Ecto neural progenitor cell (in vitro differentiated cells): ENCODE measurements at regions not wholly inside any gene's neighbourhood (a gene's known extent, or its start where the extent isn't known, plus 50 kb on each side); places are given as distances from the start of the nearest gene placed in this dataset.

ENCODE experiments used
- DNase-seq: peaks from one replicate; pipeline ENCODE4 v3.0.0-alpha.2; 2018; ENCODE audit warnings: low spot score

DNA sequence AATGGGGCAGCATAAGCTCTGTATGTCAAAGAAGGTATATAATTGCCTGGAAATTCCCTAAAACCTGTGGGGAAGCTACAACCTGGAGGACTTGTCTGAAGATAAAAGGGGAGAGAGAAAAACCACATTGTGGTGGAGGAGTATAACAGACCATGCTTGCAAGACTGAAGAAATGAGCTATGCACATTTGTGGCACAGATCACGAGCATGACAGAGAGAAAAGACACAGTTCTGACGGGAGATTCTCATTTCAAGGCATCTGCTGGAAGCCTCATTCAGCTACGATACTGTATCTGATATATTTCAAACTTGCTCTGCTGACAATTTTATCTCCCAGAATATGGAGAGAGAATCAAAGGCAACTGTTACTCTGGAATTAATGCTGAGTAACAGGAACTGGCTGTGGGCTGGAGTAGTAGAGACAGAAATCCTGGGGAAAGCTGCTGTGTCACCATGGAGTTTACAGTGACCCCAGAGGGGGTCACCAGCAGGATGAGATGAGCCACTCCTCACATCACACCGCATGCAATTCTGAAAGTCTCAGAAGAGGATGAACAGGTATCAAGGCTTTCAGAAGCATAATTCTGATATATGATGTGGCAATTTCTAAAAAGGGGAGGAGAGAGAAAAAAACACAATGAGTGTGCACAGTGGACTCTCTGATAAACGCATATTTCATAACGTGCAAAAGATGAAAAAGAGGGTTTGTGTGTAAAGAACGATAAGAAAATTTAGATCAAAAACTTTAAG is 528.8 kb downstream of the IRX1 start:
- no peak for DNase-seq

DNA sequence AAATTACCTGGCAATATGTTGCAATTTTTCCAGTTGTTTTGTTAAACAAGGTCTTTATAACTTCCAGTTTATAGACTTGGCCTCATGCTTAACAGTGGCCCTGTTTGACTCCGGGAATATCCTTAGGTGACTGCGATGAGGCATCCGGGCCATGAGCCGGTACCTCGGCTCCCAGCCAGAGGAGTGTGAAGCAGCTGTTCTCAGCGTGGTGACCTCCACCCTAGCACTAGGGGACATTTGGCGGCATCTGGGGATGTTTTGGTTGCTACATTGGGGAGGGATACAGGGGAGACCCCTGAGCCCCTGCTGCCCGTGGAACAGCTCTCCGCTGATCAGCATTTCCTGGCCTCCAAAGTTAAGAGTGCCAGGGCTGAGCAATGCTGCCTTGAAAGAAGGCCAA is 533.4 kb downstream of the IRX1 start:
- no peak for DNase-seq

GRCh38 chr5:4129523-4129922 is 533.9 kb downstream of the IRX1 start:
- DNase-seq, result no peak

DNA sequence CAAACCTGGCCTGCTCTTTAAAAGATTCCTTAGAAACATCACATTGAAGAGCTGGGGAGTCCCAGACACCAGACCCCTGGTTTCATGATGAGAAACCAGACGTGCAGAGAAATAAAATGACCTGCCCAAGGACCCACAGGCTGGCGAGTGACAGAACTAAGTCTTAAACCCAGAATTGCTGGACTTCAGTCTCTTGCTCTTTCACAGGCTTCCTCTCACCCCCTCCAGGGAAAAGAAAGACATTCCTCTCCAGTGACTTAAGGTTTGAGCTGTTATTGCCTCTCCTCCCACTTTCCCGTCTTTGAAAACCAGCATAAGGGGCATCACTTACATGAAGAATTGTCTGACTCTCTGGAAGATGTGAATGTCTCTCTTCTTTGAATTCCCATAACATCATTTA is 535.2 kb downstream of the IRX1 start:
- no peak for DNase-seq

DNA sequence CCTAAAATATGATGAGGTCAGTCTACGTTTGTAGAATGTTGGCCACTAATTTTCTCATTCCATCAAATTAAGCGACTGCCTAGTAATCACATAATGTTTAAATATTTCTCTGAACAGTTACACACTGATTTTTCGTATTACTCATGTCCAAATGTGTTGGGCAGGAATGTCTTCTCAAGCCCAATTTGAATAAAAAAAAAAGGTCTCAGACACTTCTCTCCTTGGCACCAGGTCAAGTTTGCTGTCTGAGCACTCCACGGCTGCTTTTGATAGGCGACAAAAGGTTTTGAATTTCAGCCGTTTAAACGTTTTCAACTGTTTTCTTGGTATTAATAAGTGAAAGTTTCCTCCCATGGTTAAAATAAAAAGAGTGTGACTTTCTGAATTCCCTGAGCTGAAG is 542.1 kb downstream of the IRX1 start:
- no peak for DNase-seq

GRCh38 chr5:4142842-4143241 is 547.2 kb downstream of the IRX1 start:
- no peak for DNase-seq

GRCh38 chr5:4144411-4145007 is 548.9 kb downstream of the IRX1 start:
- DNase-seq, result no peak

DNA sequence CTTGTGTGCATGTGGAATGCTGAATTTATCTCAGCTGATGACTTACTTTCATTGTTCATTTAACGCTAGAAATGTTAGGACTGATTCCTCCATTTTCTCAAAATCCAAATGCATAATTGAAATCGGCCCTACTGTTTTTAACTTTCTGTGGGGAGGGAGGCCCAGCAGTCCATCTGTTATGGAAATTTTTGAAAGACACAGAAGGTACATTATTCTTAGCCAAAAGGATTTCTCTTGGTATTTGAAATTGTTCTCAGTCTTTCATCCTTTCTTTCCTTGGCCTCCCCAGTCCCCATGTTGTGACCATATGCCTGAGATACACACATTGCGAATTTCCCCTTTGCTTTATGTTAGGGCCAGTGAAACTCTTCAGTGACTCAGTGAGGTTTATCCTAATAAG is 549.9 kb downstream of the IRX1 start:
- DNase-seq, result no peak

DNA sequence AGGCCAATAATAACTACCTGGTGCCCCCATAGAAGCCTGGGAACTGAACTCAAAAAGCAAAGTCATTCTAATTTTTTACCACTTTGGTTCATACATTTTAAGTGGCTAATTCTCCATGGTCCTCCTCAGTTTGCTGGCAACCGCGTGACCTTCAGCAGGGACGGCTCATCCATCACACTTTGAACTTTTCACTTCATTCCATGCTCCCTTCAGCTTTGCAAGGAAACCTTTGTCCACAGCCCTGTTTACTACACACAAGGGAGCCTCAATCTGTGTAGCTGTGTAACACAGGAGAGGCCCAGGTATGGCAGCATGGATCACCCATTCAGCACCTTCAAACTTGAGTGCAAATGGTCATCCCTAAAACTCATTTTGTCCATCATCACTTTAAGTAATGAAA is 552.4 kb downstream of the IRX1 start:
- DNase-seq, result no peak

GRCh38 chr5:4150067-4150466 is 554.4 kb downstream of the IRX1 start:
- DNase-seq, result no peak

GRCh38 chr5:4156153-4156552 is 560.5 kb downstream of the IRX1 start:
- DNase-seq, result no peak

GRCh38 chr5:4156889-4157288 is 561.3 kb downstream of the IRX1 start:
- DNase-seq, result no peak

- no peak for DNase-seq
Measured at GRCh38 chr5:4158750-4159447, 563.3 kb downstream of the IRX1 start.

- no peak for DNase-seq
Measured at GRCh38 chr5:4159681-4160080, 564.0 kb downstream of the IRX1 start.

DNA sequence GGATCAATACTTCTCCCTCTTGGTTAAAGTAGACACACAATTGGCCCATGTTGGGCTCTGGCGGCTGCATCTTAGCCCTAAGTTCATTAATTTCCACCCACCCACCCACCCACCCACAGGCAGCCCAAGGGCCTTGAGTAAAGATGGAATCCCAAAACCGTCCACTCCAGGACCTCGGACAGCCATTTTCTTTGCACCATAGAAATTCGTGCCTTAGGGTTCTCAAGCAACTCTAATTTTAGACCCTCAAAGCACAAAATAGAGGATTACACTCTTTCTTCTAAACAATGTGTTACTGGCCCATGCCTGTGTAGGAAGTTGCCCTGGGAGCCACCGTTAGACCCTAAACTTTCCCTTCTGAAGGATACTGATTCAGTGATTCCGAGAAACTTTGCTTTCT is 568.5 kb downstream of the IRX1 start:
- DNase-seq, result no peak

- DNase-seq, result no peak
Measured at GRCh38 chr5:4180703-4181102, 585.1 kb downstream of the IRX1 start.

DNA sequence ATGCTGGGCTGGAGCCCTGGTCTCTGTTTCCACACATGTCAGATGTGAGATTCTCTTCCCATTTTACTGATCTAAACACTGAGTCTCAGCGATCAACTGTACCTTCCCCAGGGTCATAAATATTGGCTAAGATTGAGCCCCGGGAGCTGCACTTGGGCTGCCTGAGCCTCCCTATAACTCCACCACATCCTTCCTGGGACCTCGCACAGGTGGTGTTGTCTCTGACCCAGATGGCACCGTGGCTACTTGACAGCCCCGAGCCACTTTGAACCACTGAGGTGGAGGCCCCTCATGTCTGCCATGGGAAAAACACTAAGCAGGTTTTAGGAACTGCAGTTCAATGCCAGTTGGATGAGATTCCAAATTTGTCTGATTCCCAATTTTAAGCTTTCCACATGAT is 586.5 kb downstream of the IRX1 start:
- DNase-seq, result no peak

- DNase-seq, result no peak
Measured at GRCh38 chr5:4185127-4185526, 589.5 kb downstream of the IRX1 start.

GRCh38 chr5:4188704-4189103 is 593.1 kb downstream of the IRX1 start:
- DNase-seq, result no peak

DNA sequence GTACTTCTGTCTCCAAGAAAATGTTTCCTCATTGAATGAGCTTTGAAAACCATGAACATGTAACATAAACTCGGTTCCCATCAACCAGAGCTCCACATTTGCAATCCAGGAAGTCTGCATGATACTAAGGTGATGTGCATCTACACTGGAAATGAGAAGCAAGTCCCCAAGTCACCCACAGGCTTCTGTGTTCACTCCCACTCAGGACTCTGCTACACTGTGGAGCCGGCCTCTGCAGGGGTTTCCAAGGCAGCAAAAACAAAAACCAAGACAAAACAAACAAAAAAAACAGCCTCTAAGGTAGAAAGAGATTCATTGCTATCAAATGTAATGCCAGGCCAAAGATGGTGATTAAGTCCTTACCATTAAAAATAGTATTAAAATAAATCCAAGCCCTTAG is 593.7 kb downstream of the IRX1 start:
- no peak for DNase-seq

DNA sequence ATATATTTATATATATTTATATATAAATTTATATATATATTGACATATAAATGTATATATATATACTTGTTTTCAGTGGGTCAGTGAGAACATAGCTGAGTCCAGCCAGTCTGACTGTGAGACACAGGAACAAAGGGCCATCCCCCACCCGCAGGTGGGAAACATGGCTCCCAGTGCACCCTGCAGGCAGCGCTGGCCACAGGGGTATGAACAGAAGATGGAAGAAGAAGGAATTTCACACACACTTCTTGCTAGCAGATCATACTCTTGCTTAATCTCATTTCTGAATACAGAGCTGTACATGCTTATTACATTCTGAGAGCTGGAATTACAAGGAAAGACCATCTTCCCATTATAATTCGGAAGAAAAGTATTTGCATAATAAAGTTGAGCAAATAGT is 595.4 kb downstream of the IRX1 start:
- no peak for DNase-seq

DNA sequence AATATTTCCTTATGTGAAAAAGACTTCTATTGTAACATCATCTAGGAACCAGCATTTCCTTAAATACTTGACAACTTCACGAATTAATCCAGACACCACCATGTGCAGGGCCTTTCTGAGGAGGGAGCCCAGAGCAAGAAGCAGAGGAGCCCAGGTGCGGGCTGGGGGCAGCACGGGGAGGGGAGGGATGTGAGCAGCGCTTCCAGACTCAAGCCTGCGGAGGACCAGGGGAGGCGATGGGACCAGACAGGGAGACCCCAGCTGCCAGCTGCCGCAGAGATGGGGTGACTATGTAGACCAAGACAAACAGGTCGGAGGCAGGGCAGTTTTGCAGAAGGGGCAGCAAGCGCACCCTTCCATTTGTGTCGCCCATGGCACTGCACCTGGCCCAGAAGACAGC is 596.1 kb downstream of the IRX1 start:
- DNase-seq, result no peak

DNA sequence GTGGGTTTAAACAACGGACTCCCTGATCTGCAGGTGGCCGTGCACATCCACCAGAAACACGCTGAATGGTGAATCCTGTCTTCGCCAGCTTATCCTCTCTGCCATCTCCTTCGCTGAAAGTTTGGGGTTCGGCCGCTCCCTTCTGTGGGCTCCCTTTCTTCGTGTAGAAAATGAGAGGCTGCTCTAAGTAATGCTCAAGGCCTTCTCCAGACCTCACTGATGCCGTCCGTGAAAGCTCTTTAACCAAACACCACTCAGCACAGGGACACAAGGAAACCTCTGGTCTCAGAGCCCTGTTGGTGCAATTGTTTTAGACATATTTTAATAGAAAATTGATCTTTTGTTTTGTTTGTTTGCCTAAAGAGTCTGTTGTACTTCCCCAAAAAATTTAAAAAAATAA is 596.5 kb downstream of the IRX1 start:
- no peak for DNase-seq

GRCh38 chr5:4196744-4197143 is 601.1 kb downstream of the IRX1 start:
- no peak for DNase-seq
